ENCODE measurements at regions not wholly inside any gene's neighbourhood (a gene's known extent, or its start where the extent isn't known, plus 50 kb on each side); places are given as distances from the start of the nearest gene placed in this dataset.

DNA sequence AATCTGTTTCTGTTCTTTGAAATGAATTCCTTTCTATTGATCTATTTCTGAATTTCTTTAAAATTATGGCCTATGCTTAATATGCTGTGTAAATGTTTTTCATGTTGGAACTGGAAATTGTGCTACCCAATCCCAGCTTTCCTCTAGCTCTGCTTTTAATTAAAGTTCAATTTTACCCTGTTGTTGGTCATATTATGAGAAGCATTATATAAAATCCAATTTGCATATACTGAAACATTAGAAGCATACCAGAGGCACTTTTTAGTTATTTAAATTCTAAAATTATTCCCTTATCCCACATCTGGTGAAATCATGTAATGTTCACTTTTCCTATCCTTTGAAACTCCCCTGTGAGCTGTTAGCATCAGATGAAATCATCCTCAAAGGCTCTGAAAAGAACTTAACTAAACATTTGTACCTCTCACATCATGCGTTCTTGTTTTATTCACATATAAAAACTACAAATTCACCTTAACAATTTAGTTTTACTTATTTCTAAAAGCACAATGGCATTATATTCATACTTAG is 160.6 kb upstream of the COL21A1 start:
- DNase-seq, result no peak

DNA sequence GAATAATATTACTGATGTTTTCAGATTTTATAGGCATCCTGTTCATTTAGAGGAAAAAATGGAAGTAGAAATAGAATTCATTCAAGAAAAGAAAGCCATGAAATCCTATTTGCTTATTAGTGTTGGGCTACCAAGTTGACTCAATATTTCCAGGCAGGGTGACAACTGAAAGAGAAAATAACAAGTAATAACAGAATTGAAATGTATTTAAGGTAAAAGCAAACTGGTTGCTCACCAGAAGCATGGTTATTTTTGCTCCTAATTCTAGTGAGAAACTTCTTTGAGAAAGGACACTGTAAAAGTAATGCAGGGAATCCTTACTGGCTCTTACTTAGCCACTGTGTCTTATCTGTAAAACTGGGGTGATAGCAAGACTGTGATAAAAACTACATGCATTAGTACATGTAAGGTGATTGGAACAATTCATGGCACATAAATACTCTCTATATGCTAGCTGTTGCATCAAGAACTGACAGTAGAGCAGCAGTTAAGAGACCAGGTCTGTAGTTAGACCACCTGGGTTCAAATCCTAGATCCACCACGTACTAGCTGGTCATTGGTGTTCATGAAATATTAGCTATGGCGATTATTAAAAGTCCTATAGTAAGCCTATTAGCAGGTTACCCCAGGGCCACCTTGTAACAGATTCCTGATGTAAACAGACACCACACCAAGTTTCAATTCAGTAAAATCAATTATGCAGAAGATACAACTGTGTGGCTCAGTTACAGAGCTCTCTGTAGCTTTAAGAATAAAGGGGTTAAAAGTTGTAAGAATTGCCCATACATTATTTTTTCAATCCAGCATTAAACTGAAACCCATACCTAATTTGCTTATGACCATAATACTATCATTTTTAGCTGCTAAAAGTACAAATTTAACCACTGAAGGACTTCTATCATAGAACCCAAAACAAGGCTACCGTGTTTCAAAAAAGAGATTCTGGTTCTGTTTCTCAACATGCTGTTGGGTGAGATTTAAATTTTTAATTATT is 159.2 kb upstream of the COL21A1 start:
- DNase-seq, result no peak

DNA sequence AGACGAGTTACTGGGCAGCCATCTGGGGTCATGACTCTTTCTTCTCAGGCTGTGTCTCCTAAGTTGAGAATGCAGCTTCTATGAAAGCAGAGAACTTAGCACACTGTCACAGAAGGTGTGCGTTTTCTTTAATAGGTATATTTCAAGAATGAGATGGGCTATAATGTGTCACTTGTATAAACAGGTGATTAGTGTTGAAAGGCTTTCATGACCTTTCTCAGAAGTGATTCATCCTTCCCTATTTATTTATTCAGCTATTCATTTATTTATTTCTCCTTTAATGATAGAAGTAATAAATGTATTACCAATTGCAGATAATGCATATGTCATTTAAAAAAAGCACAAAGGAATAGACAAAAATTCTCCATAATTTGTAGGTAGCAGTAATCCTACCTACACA is 157.2 kb upstream of the COL21A1 start:
- DNase-seq, result no peak

DNA sequence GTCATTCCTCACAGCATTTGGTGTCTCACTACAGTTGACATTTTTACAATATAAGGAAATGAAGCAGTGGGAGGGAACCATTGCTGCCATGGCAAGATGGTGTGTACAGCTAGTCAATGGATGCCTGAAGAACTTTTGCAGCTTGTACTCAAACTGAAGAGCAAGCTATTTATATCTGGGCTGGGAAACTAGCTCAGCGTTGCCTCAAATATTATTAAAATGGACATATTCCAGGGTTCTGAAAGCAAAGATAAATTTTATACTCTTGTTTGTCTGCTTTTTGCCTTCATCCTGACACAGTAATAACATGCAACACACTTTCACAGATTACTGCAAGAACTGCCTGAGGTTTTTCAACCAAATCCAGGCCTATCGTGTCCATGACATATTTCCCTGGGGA is 156.4 kb upstream of the COL21A1 start:
- no peak for DNase-seq

DNA sequence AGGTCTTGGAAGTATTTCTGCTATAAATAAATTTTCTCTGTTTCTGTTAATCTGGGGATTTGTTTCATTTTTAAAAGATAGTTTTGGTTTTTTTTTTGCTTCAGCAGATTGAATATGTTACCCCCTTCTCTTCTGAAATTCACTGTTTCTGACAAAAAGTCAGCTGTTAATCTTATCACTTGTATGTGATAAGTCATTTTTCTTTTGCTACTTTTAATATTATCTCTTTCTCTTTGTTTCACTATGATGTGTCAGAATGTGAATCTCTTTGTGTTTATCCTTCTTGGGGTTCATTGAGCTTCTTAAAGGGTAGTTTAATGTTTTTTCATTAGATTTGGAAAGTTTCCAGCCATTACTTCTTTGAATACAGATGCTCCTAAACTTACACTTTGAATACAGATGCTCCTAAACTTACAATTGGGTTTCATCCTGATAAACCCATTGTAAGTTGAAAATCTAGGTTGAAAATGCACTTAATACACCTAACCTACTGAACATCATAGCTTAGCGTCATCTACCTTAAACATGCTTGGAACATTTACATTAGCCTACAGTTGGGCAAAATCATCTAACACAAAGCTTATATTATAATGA is 154.2 kb upstream of the COL21A1 start:
- no peak for DNase-seq

DNA sequence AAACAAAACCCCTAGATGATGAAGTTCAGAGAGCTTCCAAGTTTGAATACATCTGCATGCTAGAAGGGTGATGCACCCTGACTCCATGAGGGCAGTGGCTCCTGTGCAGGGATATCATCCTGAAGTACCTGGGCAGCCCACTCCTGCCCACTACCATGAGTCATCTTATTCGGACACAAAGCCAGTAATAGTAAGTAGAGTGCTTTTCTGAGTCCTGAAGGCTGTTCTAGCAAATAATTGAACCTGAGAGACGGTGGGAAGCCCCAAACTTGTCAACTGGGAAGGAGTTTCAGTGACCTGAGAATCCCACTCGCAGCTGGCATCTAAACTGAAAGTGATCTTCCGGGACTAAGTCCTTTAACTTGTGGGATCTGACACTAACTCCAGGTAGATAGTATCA is 152.9 kb upstream of the COL21A1 start:
- no peak for DNase-seq

DNA sequence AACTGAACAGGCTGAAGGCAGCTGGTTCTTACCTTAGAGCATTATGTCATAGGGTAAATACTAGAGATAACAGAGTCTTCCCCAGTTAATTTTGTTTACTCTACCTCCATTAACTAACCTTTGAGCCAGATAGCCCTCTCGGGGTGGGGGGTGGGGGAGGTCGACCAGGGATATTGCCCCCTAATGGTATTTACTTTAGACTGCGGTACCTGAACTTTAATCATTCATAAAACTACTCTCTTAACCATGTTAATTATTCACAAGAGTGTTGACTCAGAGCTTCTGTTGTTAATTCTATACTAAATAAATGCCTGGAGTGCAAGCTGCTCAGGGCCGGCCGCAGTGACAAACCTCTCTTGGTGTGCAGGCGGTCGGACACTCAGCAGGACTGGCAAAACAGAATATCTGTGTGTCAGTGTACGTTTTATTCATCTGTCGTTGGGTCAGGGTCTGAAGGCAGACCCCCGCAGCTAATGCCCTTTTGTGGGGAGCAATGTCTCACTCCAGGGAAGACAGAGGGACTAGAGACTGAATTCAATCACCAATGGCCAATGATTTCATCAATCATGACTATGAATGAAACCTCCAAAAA is 152.4 kb upstream of the COL21A1 start:
- DNase-seq, result no peak

DNA sequence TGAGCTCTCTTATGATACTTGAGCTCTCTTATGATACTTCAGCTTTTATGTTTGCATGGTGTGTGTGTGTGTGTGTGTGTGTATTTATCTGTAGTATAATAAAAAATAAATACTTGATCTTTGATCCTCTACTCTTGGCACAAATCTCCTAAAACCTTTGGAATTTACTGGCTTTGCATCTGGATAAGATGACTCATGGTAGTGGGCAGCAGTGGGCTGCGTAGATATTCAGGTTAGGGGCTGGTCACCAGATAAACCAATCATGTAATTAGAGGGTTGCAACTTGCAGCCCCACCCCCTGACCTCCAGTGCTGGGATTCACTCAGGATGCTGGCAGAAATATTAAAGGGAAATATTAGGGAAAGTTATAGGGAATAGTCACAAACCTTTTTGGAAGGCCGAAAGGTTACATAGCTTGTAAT is 151.9 kb upstream of the COL21A1 start:
- no peak for DNase-seq

DNA sequence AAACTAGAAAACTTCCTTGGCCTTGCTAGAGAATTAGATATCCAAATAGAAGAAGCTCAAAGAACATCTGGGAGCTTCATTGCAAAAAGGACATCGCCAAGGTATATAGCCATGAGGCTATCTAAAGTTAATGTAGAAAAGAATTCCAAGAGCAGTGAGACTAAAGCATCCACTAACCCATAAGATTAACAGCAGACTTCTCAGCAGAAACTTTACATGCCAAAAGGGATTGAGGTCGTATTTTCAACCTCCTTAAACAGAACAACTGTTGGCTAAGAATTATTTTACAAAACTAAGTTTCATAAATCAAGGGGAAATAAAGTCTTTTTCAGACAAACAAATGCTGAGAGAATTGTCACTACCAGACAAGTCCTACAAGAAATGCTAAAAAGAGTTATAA is 149.1 kb upstream of the COL21A1 start:
- no peak for DNase-seq

DNA sequence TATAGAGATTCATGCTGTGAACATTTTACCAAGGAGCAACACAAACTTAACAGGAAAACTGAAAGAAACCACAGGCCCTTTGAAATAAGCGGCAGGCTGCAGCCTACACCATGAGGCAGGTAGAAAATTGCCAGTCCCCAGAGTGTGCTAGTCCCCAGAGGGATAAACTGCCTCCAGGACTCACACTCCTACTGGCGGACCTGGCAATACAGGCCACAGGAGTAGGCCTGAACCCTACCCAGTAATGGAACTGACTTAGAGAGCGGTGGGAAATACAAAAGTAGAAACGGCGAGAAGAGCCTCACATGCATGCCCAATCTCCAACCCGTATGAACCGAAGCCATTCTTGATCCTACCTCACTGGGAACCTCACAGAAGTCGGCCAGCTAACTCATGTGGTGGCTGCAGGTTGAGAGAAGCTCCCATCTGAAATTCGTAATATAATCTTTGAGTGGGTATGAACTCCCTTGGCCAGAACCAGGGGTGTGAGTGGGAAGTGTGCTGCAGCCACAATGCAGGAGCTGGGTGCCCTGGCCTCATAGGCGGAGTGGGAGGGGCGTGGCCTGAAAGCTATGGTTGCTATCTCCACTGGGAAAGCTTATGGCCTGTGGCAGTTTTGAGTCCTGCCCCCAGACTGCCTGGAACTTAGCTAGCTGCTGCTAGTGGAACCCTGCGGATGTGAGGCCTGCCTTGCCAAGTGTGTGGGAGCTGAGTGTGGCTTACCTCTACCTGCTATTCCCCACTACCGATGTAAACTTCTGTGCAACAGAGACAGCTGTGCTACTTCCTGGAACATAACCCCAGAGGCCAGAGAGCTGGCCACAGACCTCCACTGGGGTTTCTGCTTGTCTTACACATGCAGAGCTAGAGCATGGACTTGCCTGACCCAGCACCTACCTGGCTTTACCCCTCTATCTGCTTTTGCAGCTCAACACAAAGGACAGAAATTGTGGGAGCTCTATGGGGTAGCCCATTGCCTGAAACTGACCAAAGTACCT is 146.5 kb upstream of the COL21A1 start:
- DNase-seq, result no peak

DNA sequence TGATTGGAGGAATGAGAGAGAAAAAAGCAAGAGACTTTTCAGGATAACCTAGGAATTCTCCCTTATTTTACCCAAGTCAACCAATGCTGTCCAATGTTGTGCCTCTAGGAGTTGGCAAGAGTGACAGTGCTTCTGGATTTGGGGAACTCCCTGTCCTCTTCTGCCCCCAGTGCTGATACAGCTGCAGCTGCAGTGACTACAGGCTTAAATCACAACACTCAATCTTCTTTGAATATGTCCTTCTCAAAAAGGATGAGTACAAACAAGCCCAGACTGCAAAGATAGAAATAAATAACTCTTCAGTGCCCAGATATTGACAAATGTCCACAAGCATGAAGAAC is 141.0 kb upstream of the COL21A1 start:
- DNase-seq, result no peak

DNA sequence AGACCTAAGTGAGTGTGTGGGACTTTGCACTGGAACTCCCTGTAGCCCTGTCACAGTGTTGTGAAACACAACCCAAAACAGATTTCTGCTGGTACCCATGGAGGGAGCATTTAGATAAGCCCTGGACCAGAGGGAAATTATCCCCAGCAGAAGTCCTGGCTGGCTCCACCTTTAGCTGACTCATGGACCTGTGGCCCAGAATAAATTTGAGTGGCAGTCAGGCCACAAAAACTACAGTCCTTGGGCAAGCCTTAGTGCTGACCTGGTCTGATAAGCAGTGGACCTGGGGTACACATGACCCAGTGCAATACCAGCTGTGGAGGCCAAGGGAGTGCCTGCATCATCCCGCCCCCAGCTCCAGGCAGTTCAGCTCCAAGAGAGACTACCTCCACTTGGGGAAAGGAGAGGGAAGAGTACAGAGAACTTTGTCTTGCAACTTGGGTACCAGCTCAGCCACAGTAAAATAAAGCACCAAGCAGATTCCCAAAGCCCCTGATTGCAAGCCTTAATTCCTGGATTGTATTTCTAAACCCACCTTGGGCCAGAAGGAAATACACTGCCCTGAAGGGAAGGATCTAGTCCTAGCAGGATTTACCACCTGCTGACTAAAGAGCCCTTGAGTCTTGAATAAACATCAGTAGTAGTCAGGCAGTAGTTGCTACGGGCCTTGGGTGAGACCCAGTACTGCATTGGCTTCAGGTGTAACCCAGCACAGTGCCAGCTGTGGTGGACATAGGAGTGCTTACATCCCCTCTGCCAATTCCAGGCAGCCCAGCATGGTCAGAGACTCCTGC is 140.4 kb upstream of the COL21A1 start:
- no peak for DNase-seq

DNA sequence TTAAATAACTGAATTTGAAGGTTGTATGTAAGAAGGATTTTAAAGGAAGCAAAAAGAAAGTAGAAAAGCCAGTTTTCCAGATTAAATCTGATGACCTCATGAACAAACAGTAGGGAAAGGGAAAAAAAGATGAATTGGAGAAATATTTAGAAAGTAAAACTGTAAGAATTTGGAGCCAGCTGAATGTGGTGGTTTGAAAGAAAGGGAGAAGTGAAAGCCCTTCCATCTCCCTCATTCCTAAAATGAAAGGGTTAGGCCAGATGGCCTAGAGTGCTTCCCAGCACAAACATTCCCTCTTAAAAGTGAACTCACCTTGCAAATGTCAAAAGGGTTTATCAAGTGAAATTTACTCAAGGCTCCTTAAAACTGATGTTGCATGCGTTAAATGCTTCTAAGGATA is 139.3 kb upstream of the COL21A1 start:
- DNase-seq, result no peak

DNA sequence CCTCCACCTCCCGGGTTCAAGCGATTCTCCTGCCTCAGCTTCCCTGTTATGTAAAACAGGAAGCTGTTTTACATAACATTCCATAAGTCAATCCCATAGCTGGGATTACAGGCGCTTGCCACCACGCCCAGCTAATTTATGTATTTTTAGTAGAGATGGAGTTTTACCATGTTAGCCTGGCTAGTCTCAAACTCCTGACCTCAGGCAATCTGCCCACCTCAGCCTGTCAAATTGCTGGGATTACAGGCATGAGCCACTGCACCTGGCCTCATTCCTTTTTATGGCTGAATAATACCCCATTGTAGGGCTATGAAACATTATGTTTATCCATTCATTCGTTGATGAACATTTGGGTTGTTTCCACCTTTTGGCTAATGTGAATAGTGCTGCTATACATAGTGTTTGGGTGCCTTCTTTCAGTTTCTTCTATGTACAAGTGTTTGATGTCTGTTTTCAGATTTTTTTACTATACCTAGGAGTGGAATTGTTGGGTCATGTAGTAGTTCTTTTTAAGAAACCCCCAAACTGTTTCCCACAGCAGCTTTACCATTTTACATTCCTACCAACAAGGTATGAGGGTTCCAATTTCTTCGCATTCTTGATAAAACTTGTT is 138.7 kb upstream of the COL21A1 start:
- no peak for DNase-seq

DNA sequence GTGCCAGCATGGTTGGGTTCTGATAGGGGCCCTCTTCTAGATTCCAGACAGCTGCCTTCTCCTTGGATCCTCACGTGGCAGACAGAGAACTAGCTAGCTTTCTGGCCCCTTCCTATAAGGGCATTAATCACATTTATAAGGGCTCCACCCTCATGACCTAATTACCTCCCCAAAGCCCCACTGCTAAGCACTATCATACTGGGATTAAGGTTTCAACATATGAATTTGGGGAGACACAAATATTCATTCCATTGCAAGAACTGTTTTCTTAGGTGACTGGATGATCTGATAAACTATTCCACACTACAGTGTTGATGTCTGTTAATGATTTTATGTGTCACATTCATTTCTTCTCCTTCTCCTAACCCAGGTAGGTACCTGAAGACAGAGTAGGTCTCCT is 135.8 kb upstream of the COL21A1 start:
- DNase-seq, result no peak

DNA sequence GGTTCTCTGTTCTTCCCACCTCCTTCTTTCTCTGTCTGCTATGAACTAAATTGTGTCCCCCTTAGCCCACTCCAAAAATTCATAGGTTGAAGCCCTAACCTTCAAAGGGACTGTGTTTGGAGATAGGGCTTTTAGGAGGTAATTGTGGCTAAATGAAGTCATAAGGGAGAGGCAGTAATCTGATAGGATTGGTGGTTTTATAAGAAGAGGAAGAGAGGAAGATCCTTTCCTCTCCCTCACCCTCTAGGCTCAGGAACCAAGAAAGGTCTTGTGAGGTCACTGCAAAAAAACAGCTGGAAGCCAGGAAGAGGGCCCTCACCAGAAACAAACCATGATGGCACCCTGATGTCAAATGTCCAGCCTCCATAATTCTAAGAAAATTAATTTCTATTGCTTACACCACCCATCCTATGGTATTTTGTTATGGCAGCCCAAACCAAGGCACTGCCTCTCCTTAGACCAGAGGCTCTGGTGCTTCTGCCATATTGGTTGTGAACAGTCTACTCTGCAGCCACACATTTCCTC is 135.1 kb upstream of the COL21A1 start:
- no peak for DNase-seq

DNA sequence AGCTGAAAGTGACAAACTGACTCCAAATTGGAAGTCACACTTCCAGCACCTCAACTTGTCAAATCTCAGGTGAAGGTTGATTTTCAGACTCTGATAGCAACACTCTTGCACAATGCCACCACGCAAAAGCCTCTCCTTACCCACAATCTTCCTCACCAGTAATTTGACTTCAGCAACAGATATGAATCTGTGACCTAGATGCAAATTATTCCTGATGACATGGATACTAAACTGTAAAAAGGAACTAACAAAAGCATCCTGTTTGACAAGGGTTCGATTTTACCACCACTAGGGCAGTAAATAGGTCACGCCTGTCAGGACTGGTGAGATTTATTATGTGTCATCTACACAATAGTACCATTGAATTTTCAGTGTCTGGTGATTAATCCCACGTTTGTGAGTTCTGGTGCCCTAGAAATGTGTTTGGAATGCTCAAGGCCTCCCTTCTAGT is 134.4 kb upstream of the COL21A1 start:
- no peak for DNase-seq

DNA sequence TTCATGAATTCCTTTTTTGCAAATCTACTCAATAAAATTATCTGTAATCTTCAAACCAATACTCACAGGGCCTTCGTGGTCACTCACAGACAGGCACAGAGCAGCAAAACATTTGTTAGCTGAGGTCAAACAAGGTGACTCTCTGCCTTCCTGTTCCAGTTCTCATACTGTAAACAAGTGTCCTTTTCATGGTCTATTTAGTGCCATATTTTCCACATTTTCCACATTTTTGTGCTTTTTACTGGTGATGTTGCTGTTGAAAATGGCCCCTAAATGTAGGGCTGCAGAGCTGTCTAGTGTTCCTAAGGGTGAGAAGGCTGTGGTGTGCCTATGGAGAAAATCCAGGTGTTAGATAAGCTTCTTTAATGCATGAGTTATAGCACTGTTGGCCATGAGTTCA is 133.1 kb upstream of the COL21A1 start:
- no peak for DNase-seq

DNA sequence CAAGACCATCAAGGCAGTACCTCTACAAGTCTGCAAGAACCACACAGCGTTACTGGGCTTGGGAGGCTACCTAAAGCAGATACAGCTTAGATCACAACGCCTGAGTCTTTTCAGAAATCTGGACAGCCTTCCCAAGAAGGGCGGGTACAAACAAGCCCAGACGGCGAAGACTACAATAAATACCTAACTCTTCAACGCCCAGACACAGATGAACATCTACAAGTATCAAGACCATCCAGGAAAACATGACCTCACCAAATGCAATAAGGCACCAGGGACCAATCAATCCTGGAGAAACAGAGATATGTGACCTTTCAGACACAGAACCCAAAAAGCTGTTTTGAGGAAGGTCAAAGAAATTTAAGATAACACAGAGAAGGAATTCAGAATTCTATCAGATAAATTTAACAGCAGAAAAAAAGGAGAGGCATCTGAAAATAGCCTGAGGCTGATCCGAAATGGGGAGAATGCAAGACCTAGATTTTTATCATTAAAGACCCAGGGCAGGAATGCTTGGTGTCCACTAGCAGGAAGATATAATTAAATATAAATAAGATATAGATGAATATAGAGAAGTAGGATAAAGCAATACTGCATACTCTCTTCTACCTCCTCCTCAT is 131.7 kb upstream of the COL21A1 start:
- no peak for DNase-seq

DNA sequence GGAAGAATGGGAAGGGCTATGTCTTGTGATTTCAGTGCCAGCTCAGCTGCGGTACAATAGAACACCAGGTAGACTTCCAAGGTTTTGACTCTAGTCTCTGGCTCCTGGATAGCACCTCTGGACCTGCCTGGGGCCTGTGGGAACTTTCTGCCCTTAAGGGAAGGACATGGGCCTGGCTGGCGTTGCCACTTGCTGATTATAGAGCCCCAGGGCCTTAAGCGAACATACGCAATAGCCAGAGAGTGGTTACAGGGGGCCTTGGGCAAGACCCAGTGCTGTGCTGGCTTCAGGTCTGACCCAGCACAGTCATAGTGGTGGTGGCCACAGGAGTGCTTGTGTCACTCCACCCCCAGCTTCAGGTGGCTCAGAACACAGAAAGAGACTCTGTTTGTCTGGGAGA is 131.1 kb upstream of the COL21A1 start:
- DNase-seq, result no peak

DNA sequence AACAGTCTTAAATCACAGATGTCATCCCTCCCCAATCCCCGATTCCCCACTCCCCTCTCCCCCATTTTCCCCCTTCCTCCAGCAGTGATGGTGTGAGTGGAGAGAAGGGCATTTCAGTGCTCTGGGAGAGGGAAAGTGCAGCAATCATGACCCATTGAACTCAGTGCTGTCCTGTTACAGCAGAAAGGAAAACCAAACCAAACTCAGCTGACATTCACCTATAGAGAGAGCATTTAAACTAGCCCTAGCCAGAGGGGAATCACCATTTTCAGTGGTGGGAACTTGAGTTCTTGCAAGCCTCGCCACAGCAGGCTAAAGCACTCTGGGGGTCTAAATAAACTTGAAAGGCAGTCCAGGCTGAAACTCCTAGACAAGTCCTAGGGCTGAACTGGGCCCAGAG is 129.9 kb upstream of the COL21A1 start:
- no peak for DNase-seq

Data from HCEC 1CT (cell line).